K562 (cell line): ENCODE measurements at regions not wholly inside any gene's neighbourhood (a gene's known extent, or its start where the extent isn't known, plus 50 kb on each side); places are given as distances from the start of the nearest gene placed in this dataset.

Experiments
- ATAC-seq: fragments of 200-7000 bp; cut with Tn5 transposase; 3 replicates; pipeline ENCODE4 v1.9.1; 2020; ENCODE audit warnings: moderate library complexity
- BruUV-seq: library from RNA; stranded (reverse); fragments of 400-500 nt; replicated peaks from 2 replicates; lab custom pipeline; 2021; lab: Mats Ljungman, UMichigan
- CTCF ChIA-PET: fragments of 300-600 bp; formaldehyde crosslinking; extraction: SDS; loops from one replicate; lab custom pipeline; 2021; ENCODE audit warnings: low intra/inter-chr PET ratio; lab: Yijun Ruan, JAX
- POLR2A ChIA-PET: fragments of 300-600, 350-650 bp; sonication (Branson Sonifier 250); formaldehyde crosslinking; extraction: SDS; loops from one replicate; lab custom pipeline; 2021; ENCODE audit warnings: antibody characterized with exemption, inconsistent platforms; lab: Yijun Ruan, JAX
- DNase-seq, 4 experiments: peaks; one replicate each; pipeline versions ENCODE4 v3.0.0 to v3.0.0-alpha.2; 2011 to 2018; ENCODE audit warnings: low spot score in 3 of 4, mixed read lengths in 3 of 4; ENCODE audit errors: extremely low read depth in 1 of 4
- FAIRE-seq: peaks from 2 replicates; lab custom pipeline; 2011; peaks lifted over from hg19 to GRCh38; lab: Jason Lieb, UNC
- H2AFZ ChIP-seq: 2 replicates; pipeline ENCODE4 v1.6.0; 2011; ENCODE audit warnings: low read depth, low read length, control low read depth, inconsistent platforms
- H3K27ac ChIP-seq: fragments of 200-600 bp; 3 replicates; pipeline ENCODE4 v1.8.0; 2011; ENCODE audit warnings: low read depth, mild to moderate bottlenecking, control low read depth, inconsistent platforms, low read length, moderate library complexity, mixed read lengths; ENCODE audit errors: extremely low read depth
- H3K27me3 ChIP-seq, 2 experiments: fragments of 300-600 bp in 1 of 2; 2 replicates in 1 of 2; 3 replicates in 1 of 2; pipeline versions ENCODE4 v1.6.0 to v1.8.0; 2011; ENCODE audit warnings: inconsistent platforms in 2 of 2, low read length in 2 of 2, mild to moderate bottlenecking in 1 of 2, mixed read lengths in 1 of 2, moderate library complexity in 1 of 2; ENCODE audit not compliant: control insufficient read depth in 2 of 2, insufficient read depth in 2 of 2
- H3K36me3 ChIP-seq: fragments of 300-600 bp; 3 replicates; pipeline ENCODE4 v1.8.0; 2011; ENCODE audit warnings: mild to moderate bottlenecking, low read length, inconsistent platforms; ENCODE audit not compliant: control insufficient read depth, insufficient read depth
- H3K4me1 ChIP-seq, 2 experiments: fragments of 200-600 bp in 1 of 2; replicated peaks in 1 of 2; 2 replicates in 1 of 2; 3 replicates in 1 of 2; pipeline versions ENCODE4 v1.5.1 to v1.8.0; 2011; ENCODE audit warnings: inconsistent platforms in 2 of 2, low read length in 2 of 2, mild to moderate bottlenecking in 1 of 2, mixed read lengths in 1 of 2, moderate library complexity in 1 of 2; ENCODE audit not compliant: control insufficient read depth in 2 of 2, insufficient read depth in 2 of 2
- H3K4me2 ChIP-seq: 2 replicates; pipeline ENCODE4 v1.6.1; 2011; ENCODE audit warnings: low read length, control low read depth, inconsistent platforms, mixed read lengths; ENCODE audit not compliant: insufficient read depth
- H3K4me3 ChIP-seq: fragments of 200-600 bp; sonication (generic), shearing (Covaris generic); 2 replicates; pipeline ENCODE4 v1.5.1; 2016; ENCODE audit warnings: control low read depth, inconsistent platforms
- H3K79me2 ChIP-seq: fragments of 200-600 bp; 3 replicates; pipeline ENCODE4 v1.8.0; 2011; ENCODE audit warnings: low read length, inconsistent platforms; ENCODE audit not compliant: control insufficient read depth, insufficient read depth
- H3K9ac ChIP-seq, 2 experiments: 2 replicates each; pipeline versions ENCODE4 v1.6.0 to v1.6.1; 2011; ENCODE audit warnings: low read depth in 2 of 2, low read length in 2 of 2, control low read depth in 1 of 2, inconsistent platforms in 1 of 2, mild to moderate bottlenecking in 1 of 2, mixed read lengths in 1 of 2; ENCODE audit not compliant: insufficient read depth in 1 of 2
- H3K9me1 ChIP-seq: one replicate; pipeline ENCODE4 v1.6.0; 2011; ENCODE audit warnings: inconsistent platforms, mild to moderate bottlenecking, low read length, moderate library complexity; ENCODE audit not compliant: control insufficient read depth, insufficient read depth
- H3K9me3 ChIP-seq: replicated peaks from 2 replicates; pipeline ENCODE4 v1.5.1; 2011; ENCODE audit warnings: low read depth, low read length, inconsistent platforms; ENCODE audit not compliant: control insufficient read depth, insufficient read depth
- H4K20me1 ChIP-seq: replicated peaks from 2 replicates; pipeline ENCODE4 v1.6.1; 2011; ENCODE audit warnings: low read length, inconsistent platforms, mixed read lengths; ENCODE audit not compliant: control insufficient read depth, insufficient read depth
- KLF1 ChIP-seq: fragments of 450-650 bp; IDR thresholded peaks from 2 replicates; pipeline ENCODE4 v1.6.1; 2016; ENCODE audit warnings: missing genetic modification characterization, missing compliant biosample characterization
- PCBP1 ChIP-seq: fragments of 200-400 bp; formaldehyde crosslinking; IDR thresholded peaks from 2 replicates; pipeline ENCODE4 v1.6.1; 2018; ENCODE audit warnings: mild to moderate bottlenecking, low read depth, low read length; ENCODE audit not compliant: poor library complexity, severe bottlenecking
- POLR3G ChIP-seq: IDR thresholded peaks from 2 replicates; pipeline ENCODE4 v1.6.1; 2011; ENCODE audit not compliant: insufficient read length, insufficient replicate concordance; ENCODE audit errors: extremely low read depth
- ZNF12 ChIP-seq: sonication (generic); formaldehyde crosslinking; IDR thresholded peaks from 2 replicates; pipeline ENCODE4 v1.4.0; 2020; ENCODE audit warnings: mild to moderate bottlenecking, missing genetic modification reagents
- ZNF75A ChIP-seq: fragments of 450-650 bp; formaldehyde crosslinking; IDR thresholded peaks from 2 replicates; pipeline ENCODE4 v1.4.0; 2020; ENCODE audit warnings: mild to moderate bottlenecking
- WGBS: fragments of 100-300 bp; shearing (Covaris generic); methylation state at CpG from one replicate; pipeline ENCODE4 v1.1.6; 2016; ENCODE audit warnings: low coverage, mixed read lengths; ENCODE audit not compliant: insufficient coverage; ENCODE audit errors: missing lambda C conversion rate; 5-methylcytosine and 5-hydroxymethylcytosine counted together
- in situ Hi-C: fragments of 300-500 bp; cut with MboI; formaldehyde crosslinking; loops from 4 replicates; pipeline ENCODE4 v1.15.0; 2018; ENCODE audit warnings: inconsistent platforms, mixed read lengths
- intact Hi-C: fragments of 100-400 bp; cut with micrococcal nuclease; formaldehyde crosslinking; loops from 2 replicates; pipeline ENCODE4 v1.14.2; 2022
- TF ChIP-seq, protein P1 (sequence below): sonication (generic); formaldehyde crosslinking; IDR thresholded peaks from 2 replicates; pipeline ENCODE4 v1.8.0; 2022; ENCODE audit warnings: missing genetic modification reagents, mild to moderate bottlenecking, borderline replicate concordance

DNA sequence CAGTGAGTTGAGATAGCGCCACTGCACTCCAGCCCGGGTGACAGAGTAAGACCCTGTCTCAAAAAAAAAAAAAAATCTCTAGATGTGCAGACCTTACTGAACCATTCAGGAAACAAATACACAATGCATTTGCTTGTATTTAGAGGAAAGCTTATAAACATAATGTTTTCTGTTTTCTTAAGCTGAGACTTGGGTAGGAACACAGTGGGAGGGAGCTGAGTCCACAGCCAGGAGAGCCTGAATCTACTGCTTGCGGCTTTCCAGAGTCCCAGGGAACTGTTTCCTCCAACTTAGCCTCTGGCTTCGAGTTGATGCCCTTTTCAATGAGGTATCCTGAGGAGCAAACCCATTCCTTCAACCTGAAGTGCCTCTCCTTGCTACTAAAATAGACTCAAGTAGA is 83.0 kb upstream of the PITRM1 start:
- Histone ChIP-seq H3K4me2 (no peak overlapping the region), H4K20me1 (no peaks in the 10 kb centered on the region)
- in situ Hi-C loops, result no loop called here
- FAIRE-seq, result no peak
- TF ChIP-seq ZNF12 (CRISPR knock-in tag) (no peak), KLF1 (tag) (no peak), ZNF75A (CRISPR knock-in tag) (no peak), POLR3G (no peak), PCBP1 (no peak)
- TF ChIP-seq, protein P1, sequence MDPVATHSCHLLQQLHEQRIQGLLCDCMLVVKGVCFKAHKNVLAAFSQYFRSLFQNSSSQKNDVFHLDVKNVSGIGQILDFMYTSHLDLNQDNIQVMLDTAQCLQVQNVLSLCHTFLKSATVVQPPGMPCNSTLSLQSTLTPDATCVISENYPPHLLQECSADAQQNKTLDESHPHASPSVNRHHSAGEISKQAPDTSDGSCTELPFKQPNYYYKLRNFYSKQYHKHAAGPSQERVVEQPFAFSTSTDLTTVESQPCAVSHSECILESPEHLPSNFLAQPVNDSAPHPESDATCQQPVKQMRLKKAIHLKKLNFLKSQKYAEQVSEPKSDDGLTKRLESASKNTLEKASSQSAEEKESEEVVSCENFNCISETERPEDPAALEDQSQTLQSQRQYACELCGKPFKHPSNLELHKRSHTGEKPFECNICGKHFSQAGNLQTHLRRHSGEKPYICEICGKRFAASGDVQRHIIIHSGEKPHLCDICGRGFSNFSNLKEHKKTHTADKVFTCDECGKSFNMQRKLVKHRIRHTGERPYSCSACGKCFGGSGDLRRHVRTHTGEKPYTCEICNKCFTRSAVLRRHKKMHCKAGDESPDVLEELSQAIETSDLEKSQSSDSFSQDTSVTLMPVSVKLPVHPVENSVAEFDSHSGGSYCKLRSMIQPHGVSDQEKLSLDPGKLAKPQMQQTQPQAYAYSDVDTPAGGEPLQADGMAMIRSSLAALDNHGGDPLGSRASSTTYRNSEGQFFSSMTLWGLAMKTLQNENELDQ (CRISPR knock-in tag), result no peak
- TF ChIP-seq, all 486 proteins: peak for 0
- Histone ChIP-seq H3K36me3 (no peaks in the 10 kb centered on the region), H3K4me1 (no peaks in the 10 kb centered on the region; a peak in 1 of 5 replicates), H3K9ac (no peak overlapping the region), H3K27ac (no peak overlapping the region), H3K9me3 (no peaks in the 10 kb centered on the region), H3K9me1 (no peaks in the 10 kb centered on the region), H2AFZ (no peak overlapping the region), H3K79me2 (no peaks in the 10 kb centered on the region), H3K4me3 (no peak overlapping the region), H3K27me3 (peaks cover 36 to 59% of the 10 kb centered on the region in 2 experiments)
- DNase-seq (no peak), ATAC-seq (no peak)
- intact Hi-C loops, result no loop called here
- 0% methylated on average over 4 of the region's 4 CpGs for WGBS
- BruUV-seq, result no TSS peak
- ChIA-PET CTCF (no interaction called here), POLR2A (no interaction called here)
